ENCODE measurements at regions not wholly inside any gene's neighbourhood (a gene's known extent, or its start where the extent isn't known, plus 50 kb on each side); places are given as distances from the start of the nearest gene placed in this dataset.

GRCh38 chr11:37572491-37573171, 974.6 kb upstream of the RAG2 start:
- Histone ChIP-seq H3K4me1 (no peaks in the 10 kb centered on the region), H3K27me3 (replicated peaks in 1 of 7) (no peaks in the 10 kb centered on the region), H3K27ac (no peak overlapping the region), H3K4me3 (no peak overlapping the region), H3K36me3 (no peaks in the 10 kb centered on the region), H3K9me3 (peaks cover 0 to 10% (median 0%) of the 10 kb centered on the region in 8 donors)
- DNase-seq = no peak
- no peak for TF ChIP-seq POLR2AphosphoS5 (IDR thresholded peaks at IDR 0.05)
- TF ChIP-seq CTCF (IDR thresholded peaks at IDR 0.05 in 8 of 11, conservative IDR thresholded peaks at IDR 0.05 in 3 of 11) = no peak
- TF ChIP-seq POLR2A (IDR thresholded peaks at IDR 0.05) = no peak
- 63 to 86% (median 71%) methylated on average over 1 of the region's 1 CpG for WGBS, 5 donors
- intact Hi-C loops (cut with DNase I; ENCODE audit: low total_unique reads) = no loop called here

GRCh38 chr11:37571246-37571645, 973.2 kb upstream of the RAG2 start:
- TF ChIP-seq POLR2AphosphoS5 (IDR thresholded peaks at IDR 0.05) = no peak
- no peak for TF ChIP-seq CTCF (IDR thresholded peaks at IDR 0.05 in 8 of 11, conservative IDR thresholded peaks at IDR 0.05 in 3 of 11)
- TF ChIP-seq POLR2A (IDR thresholded peaks at IDR 0.05) = no peak
- Histone ChIP-seq H3K36me3 (no peaks in the 10 kb centered on the region), H3K27me3 (replicated peaks in 1 of 7) (no peaks in the 10 kb centered on the region), H3K4me1 (no peaks in the 10 kb centered on the region), H3K4me3 (no peak overlapping the region), H3K9me3 (peaks cover 0 to 4% (median 0%) of the 10 kb centered on the region in 8 donors), H3K27ac (no peak overlapping the region)
- 42 to 55% (median 52%) methylated on average over 2 of the region's 2 CpGs for WGBS, 5 donors
- intact Hi-C loops (cut with DNase I; ENCODE audit: low total_unique reads) = no loop called here
- no peak for DNase-seq

- no peaks in the 10 kb centered on the region for H3K4me1 ChIP-seq
- no peaks in the 10 kb centered on the region for H3K27me3 ChIP-seq (replicated peaks in 1 of 7)
- H3K36me3 ChIP-seq = no peaks in the 10 kb centered on the region
- TF ChIP-seq POLR2A (IDR thresholded peaks at IDR 0.05) (no peak), POLR2AphosphoS5 (IDR thresholded peaks at IDR 0.05) (no peak), CTCF (IDR thresholded peaks at IDR 0.05 in 8 of 11, conservative IDR thresholded peaks at IDR 0.05 in 3 of 11) (no peak)
- no peak overlapping the region for H3K27ac ChIP-seq
- H3K9me3 ChIP-seq = no peaks in the 10 kb centered on the region
- no peak overlapping the region for H3K4me3 ChIP-seq
- intact Hi-C loops (cut with DNase I; ENCODE audit: low total_unique reads) = no loop called here
- no peak for DNase-seq
- 43 to 71% (median 59%) methylated on average over 2 of the region's 2 CpGs for WGBS, 5 donors
Observed at GRCh38 chr11:37560991-37561390, 963.0 kb upstream of the RAG2 start.

- TF ChIP-seq POLR2A (IDR thresholded peaks at IDR 0.05) (no peak), CTCF (IDR thresholded peaks at IDR 0.05 in 8 of 11, conservative IDR thresholded peaks at IDR 0.05 in 3 of 11) (no peak), POLR2AphosphoS5 (IDR thresholded peaks at IDR 0.05) (no peak)
- no peak overlapping the region for H3K4me3 ChIP-seq
Observed at GRCh38 chr11:37560346-37560745, 962.3 kb upstream of the RAG2 start.

More at GRCh38 chr11:37560346-37560745, 962.3 kb upstream of the RAG2 start:
- WGBS, 5 donors = 27 to 41% (median 34%) methylated on average over 4 of the region's 4 CpGs
- Histone ChIP-seq H3K36me3 (no peaks in the 10 kb centered on the region), H3K9me3 (no peaks in the 10 kb centered on the region), H3K27ac (no peak overlapping the region), H3K4me1 (no peaks in the 10 kb centered on the region), H3K27me3 (replicated peaks in 1 of 7) (no peaks in the 10 kb centered on the region)
- intact Hi-C loops (cut with DNase I; ENCODE audit: low total_unique reads) = no loop called here
- DNase-seq = no peak

Measured in spleen (tissue), 11 donors.